ENCODE measurements at regions not wholly inside any gene's neighbourhood (a gene's known extent, or its start where the extent isn't known, plus 50 kb on each side); places are given as distances from the start of the nearest gene placed in this dataset.

DNA sequence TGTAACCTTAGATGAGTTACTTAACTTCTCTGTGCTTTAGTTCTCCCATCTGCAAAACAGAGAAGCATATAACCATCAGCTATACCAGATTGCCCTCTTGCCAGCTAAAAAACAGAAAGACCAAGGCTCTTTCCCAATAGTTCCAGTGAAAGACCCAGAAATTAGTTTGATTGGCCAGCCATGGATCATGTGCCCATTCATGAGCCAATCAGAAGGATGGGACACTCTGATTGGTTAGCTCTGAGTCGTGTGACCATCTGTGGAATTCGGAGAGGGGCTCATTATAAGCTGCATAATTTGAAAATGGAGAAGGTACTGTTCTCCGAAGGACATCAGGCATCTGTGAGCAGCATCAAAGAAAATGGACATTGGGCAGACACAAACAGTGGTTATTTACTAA lies 155.2 kb downstream of the ABCC12 start:
- no peak for TF ChIP-seq POLR2A (IDR thresholded peaks at IDR 0.05)
- TF ChIP-seq, protein P1, sequence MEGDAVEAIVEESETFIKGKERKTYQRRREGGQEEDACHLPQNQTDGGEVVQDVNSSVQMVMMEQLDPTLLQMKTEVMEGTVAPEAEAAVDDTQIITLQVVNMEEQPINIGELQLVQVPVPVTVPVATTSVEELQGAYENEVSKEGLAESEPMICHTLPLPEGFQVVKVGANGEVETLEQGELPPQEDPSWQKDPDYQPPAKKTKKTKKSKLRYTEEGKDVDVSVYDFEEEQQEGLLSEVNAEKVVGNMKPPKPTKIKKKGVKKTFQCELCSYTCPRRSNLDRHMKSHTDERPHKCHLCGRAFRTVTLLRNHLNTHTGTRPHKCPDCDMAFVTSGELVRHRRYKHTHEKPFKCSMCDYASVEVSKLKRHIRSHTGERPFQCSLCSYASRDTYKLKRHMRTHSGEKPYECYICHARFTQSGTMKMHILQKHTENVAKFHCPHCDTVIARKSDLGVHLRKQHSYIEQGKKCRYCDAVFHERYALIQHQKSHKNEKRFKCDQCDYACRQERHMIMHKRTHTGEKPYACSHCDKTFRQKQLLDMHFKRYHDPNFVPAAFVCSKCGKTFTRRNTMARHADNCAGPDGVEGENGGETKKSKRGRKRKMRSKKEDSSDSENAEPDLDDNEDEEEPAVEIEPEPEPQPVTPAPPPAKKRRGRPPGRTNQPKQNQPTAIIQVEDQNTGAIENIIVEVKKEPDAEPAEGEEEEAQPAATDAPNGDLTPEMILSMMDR (IDR thresholded peaks at IDR 0.05) = no peak
